ENCODE measurements at regions not wholly inside any gene's neighbourhood (a gene's known extent, or its start where the extent isn't known, plus 50 kb on each side); places are given as distances from the start of the nearest gene placed in this dataset.

- Histone ChIP-seq H3K27ac (ENCODE audit: low read depth in 1 of 2, low read length in 1 of 2) (no peak overlapping the region), H3K9me3 (ENCODE audit: control insufficient read depth in 2 of 2, insufficient read depth in 1 of 2, low read length in 1 of 2) (no peaks in the 10 kb centered on the region), H3K36me3 (ENCODE audit: control insufficient read depth in 2 of 2, insufficient read depth in 2 of 2, low read length in 1 of 2) (no peaks in the 10 kb centered on the region), H3K4me3 (ENCODE audit: low read length in 2 of 2) (no peak overlapping the region), H3K4me1 (ENCODE audit: control insufficient read depth in 2 of 2, insufficient read depth in 2 of 2, low read length in 2 of 2) (no peaks in the 10 kb centered on the region), H3K27me3 (ENCODE audit: control insufficient read depth in 2 of 2, insufficient read depth in 1 of 2, low read length in 1 of 2) (no peaks in the 10 kb centered on the region)
- no peak for DNase-seq (ENCODE audit: low read depth in 6 of 9, low spot score in 9 of 9)
- WGBS: 59% methylated on average over 1 of the region's 1 CpG
Observed at GRCh38 chr7:110601710-110602109, 489.2 kb upstream of the LRRN3 start.

GRCh38 chr7:110604206-110604605 lies 486.7 kb upstream of the LRRN3 start:
- no peaks in the 10 kb centered on the region for H3K4me1 ChIP-seq (ENCODE audit: control insufficient read depth in 2 of 2, insufficient read depth in 2 of 2, low read length in 2 of 2)
- 93% methylated on average over 4 of the region's 4 CpGs for WGBS

GRCh38 chr7:110604885-110605284 lies 486.0 kb upstream of the LRRN3 start:
- DNase-seq (ENCODE audit: low read depth in 6 of 9, low spot score in 9 of 9): no peak
- Histone ChIP-seq H3K4me1 (ENCODE audit: control insufficient read depth in 2 of 2, insufficient read depth in 2 of 2, low read length in 2 of 2) (no peaks in the 10 kb centered on the region), H3K36me3 (ENCODE audit: control insufficient read depth in 2 of 2, insufficient read depth in 2 of 2, low read length in 1 of 2) (no peaks in the 10 kb centered on the region), H3K27me3 (ENCODE audit: control insufficient read depth in 2 of 2, insufficient read depth in 1 of 2, low read length in 1 of 2) (no peaks in the 10 kb centered on the region), H3K4me3 (ENCODE audit: low read length in 2 of 2) (no peak overlapping the region), H3K27ac (ENCODE audit: low read depth in 1 of 2, low read length in 1 of 2) (no peak overlapping the region), H3K9me3 (ENCODE audit: control insufficient read depth in 2 of 2, insufficient read depth in 1 of 2, low read length in 1 of 2) (no peaks in the 10 kb centered on the region)

More at GRCh38 chr7:110604206-110604605, 486.7 kb upstream of the LRRN3 start:
- no peak overlapping the region for H3K4me3 ChIP-seq (ENCODE audit: low read length in 2 of 2)
- H3K27ac ChIP-seq (ENCODE audit: low read depth in 1 of 2, low read length in 1 of 2): no peak overlapping the region
- DNase-seq (ENCODE audit: low read depth in 6 of 9, low spot score in 9 of 9): no peak
- H3K9me3 ChIP-seq (ENCODE audit: control insufficient read depth in 2 of 2, insufficient read depth in 1 of 2, low read length in 1 of 2): no peaks in the 10 kb centered on the region
- no peaks in the 10 kb centered on the region for H3K36me3 ChIP-seq (ENCODE audit: control insufficient read depth in 2 of 2, insufficient read depth in 2 of 2, low read length in 1 of 2)
- no peaks in the 10 kb centered on the region for H3K27me3 ChIP-seq (ENCODE audit: control insufficient read depth in 2 of 2, insufficient read depth in 1 of 2, low read length in 1 of 2)

GRCh38 chr7:110607050-110607857 lies 483.7 kb upstream of the LRRN3 start:
- peak in 1 of 9 donors; percentile 5 for DNase-seq (ENCODE audit: low read depth in 6 of 9, low spot score in 9 of 9)

GRCh38 chr7:110609336-110609735 lies 481.6 kb upstream of the LRRN3 start:
- Histone ChIP-seq H3K9me3 (ENCODE audit: control insufficient read depth in 2 of 2, insufficient read depth in 1 of 2, low read length in 1 of 2) (no peaks in the 10 kb centered on the region), H3K27ac (ENCODE audit: low read depth in 1 of 2, low read length in 1 of 2) (no peak overlapping the region), H3K4me1 (ENCODE audit: control insufficient read depth in 2 of 2, insufficient read depth in 2 of 2, low read length in 2 of 2) (no peaks in the 10 kb centered on the region), H3K27me3 (ENCODE audit: control insufficient read depth in 2 of 2, insufficient read depth in 1 of 2, low read length in 1 of 2) (no peaks in the 10 kb centered on the region), H3K4me3 (ENCODE audit: low read length in 2 of 2) (no peak overlapping the region), H3K36me3 (ENCODE audit: control insufficient read depth in 2 of 2, insufficient read depth in 2 of 2, low read length in 1 of 2) (no peaks in the 10 kb centered on the region)
- DNase-seq (ENCODE audit: low read depth in 6 of 9, low spot score in 9 of 9): no peak

More at GRCh38 chr7:110607050-110607857, 483.7 kb upstream of the LRRN3 start:
- Histone ChIP-seq H3K4me1 (ENCODE audit: control insufficient read depth in 2 of 2, insufficient read depth in 2 of 2, low read length in 2 of 2) (no peaks in the 10 kb centered on the region), H3K27ac (ENCODE audit: low read depth in 1 of 2, low read length in 1 of 2) (no peak overlapping the region), H3K27me3 (ENCODE audit: control insufficient read depth in 2 of 2, insufficient read depth in 1 of 2, low read length in 1 of 2) (no peaks in the 10 kb centered on the region), H3K9me3 (ENCODE audit: control insufficient read depth in 2 of 2, insufficient read depth in 1 of 2, low read length in 1 of 2) (no peaks in the 10 kb centered on the region), H3K36me3 (ENCODE audit: control insufficient read depth in 2 of 2, insufficient read depth in 2 of 2, low read length in 1 of 2) (no peaks in the 10 kb centered on the region), H3K4me3 (ENCODE audit: low read length in 2 of 2) (no peak overlapping the region)
- 77% methylated on average over 4 of the region's 4 CpGs for WGBS

- Histone ChIP-seq H3K4me1 (ENCODE audit: control insufficient read depth in 2 of 2, insufficient read depth in 2 of 2, low read length in 2 of 2) (no peaks in the 10 kb centered on the region), H3K4me3 (ENCODE audit: low read length in 2 of 2) (no peak overlapping the region), H3K9me3 (ENCODE audit: control insufficient read depth in 2 of 2, insufficient read depth in 1 of 2, low read length in 1 of 2) (no peaks in the 10 kb centered on the region), H3K36me3 (ENCODE audit: control insufficient read depth in 2 of 2, insufficient read depth in 2 of 2, low read length in 1 of 2) (no peaks in the 10 kb centered on the region), H3K27me3 (ENCODE audit: control insufficient read depth in 2 of 2, insufficient read depth in 1 of 2, low read length in 1 of 2) (no peaks in the 10 kb centered on the region), H3K27ac (ENCODE audit: low read depth in 1 of 2, low read length in 1 of 2) (no peak overlapping the region)
- no peak for DNase-seq (ENCODE audit: low read depth in 6 of 9, low spot score in 9 of 9)
- WGBS: 75% methylated on average over 1 of the region's 1 CpG
Observed at GRCh38 chr7:110612680-110613079, 478.2 kb upstream of the LRRN3 start.
